Keratinocyte (primary cell): ENCODE measurements at regions not wholly inside any gene's neighbourhood (a gene's known extent, or its start where the extent isn't known, plus 50 kb on each side); places are given as distances from the start of the nearest gene placed in this dataset.

Experiments used
- DNase-seq: peaks from one replicate; pipeline ENCODE4 v3.0.0-alpha.2; 2011; ENCODE audit warnings: low read depth, missing footprints, low spot score
- FAIRE-seq: peaks from 2 replicates; lab custom pipeline; 2011; peaks lifted over from hg19 to GRCh38; lab: Jason Lieb, UNC
- H2AFZ ChIP-seq: 2 replicates; pipeline ENCODE4 v1.6.0; 2012; ENCODE audit warnings: low read length, control low read depth, inconsistent platforms; ENCODE audit not compliant: control insufficient read depth
- H3K27ac ChIP-seq: 2 replicates; pipeline ENCODE4 v1.5.1; 2011; ENCODE audit warnings: low read length; ENCODE audit not compliant: control insufficient read depth, insufficient read depth
- H3K27me3 ChIP-seq: 3 replicates; pipeline ENCODE4 v1.6.0; 2011; ENCODE audit warnings: low read length; ENCODE audit not compliant: control insufficient read depth, insufficient read depth; ENCODE audit errors: extremely low read depth
- H3K36me3 ChIP-seq, 2 experiments: 2 replicates in 1 of 2; 3 replicates in 1 of 2; pipeline ENCODE4 v1.5.1; 2011; ENCODE audit warnings: low read length in 2 of 2, mild to moderate bottlenecking in 1 of 2; ENCODE audit not compliant: control insufficient read depth in 2 of 2, insufficient read depth in 2 of 2; ENCODE audit errors: extremely low read depth in 1 of 2
- H3K4me1 ChIP-seq: 3 replicates; pipeline ENCODE4 v1.5.1; 2011; ENCODE audit warnings: low read length; ENCODE audit not compliant: control insufficient read depth, insufficient read depth; ENCODE audit errors: extremely low read depth
- H3K4me2 ChIP-seq: 3 replicates; pipeline ENCODE4 v1.6.0; 2011; ENCODE audit warnings: low read depth, low read length; ENCODE audit not compliant: control insufficient read depth, insufficient read depth; ENCODE audit errors: extremely low read depth
- H3K4me3 ChIP-seq, 3 experiments: fragments of 200-600 bp in 1 of 3; sonication (generic) in 1 of 3; 2 replicates in 2 of 3; 3 replicates in 1 of 3; pipeline ENCODE4 v1.5.1; 2011 to 2016; ENCODE audit warnings: low read length in 3 of 3, mild to moderate bottlenecking in 3 of 3, control low read depth in 2 of 3, inconsistent platforms in 1 of 3, low read depth in 1 of 3, mixed read lengths in 1 of 3, mixed run types in 1 of 3, moderate library complexity in 1 of 3; ENCODE audit not compliant: control insufficient read depth in 2 of 3, insufficient read depth in 2 of 3; ENCODE audit errors: extremely low read depth in 1 of 3
- H3K79me2 ChIP-seq: 2 replicates; pipeline ENCODE4 v1.6.0; 2012; ENCODE audit warnings: low read length; ENCODE audit not compliant: control insufficient read depth, insufficient read depth
- H3K9ac ChIP-seq: 3 replicates; pipeline ENCODE4 v1.6.0; 2011; ENCODE audit warnings: low read length; ENCODE audit not compliant: control insufficient read depth, insufficient read depth; ENCODE audit errors: extremely low read depth
- H3K9me1 ChIP-seq: 3 replicates; pipeline ENCODE4 v1.6.0; 2011; ENCODE audit warnings: low read length; ENCODE audit not compliant: control insufficient read depth, insufficient read depth; ENCODE audit errors: extremely low read depth
- H3K9me3 ChIP-seq: 2 replicates; pipeline ENCODE4 v1.5.1; 2012; ENCODE audit warnings: low read depth, low read length; ENCODE audit not compliant: control insufficient read depth
- H4K20me1 ChIP-seq: 3 replicates; pipeline ENCODE4 v1.6.0; 2011; ENCODE audit warnings: low read length; ENCODE audit not compliant: control insufficient read depth, insufficient read depth; ENCODE audit errors: extremely low read depth
- CTCF ChIP-seq, 3 experiments: IDR thresholded peaks in 1 of 3; conservative IDR thresholded peaks in 1 of 3; optimal IDR thresholded peaks in 1 of 3; 2 replicates in 2 of 3; 3 replicates in 1 of 3; pipeline versions ENCODE3 to v1.5.1; 2011; ENCODE audit warnings: low read length in 3 of 3, mild to moderate bottlenecking in 3 of 3, moderate library complexity in 2 of 3, control low read depth in 1 of 3, inconsistent platforms in 1 of 3; ENCODE audit not compliant: insufficient read depth in 2 of 3; ENCODE audit errors: extremely low read depth in 1 of 3
- EZH2 ChIP-seq: IDR thresholded peaks from one replicate; pipeline ENCODE4 v1.6.1; 2012; ENCODE audit warnings: inconsistent platforms, mild to moderate bottlenecking, low read length, moderate library complexity
- dilution Hi-C: fragments of 300-500 bp; cut with MboI; formaldehyde crosslinking; loops from one replicate; pipeline ENCODE4 v1.7.0; 2020; ENCODE audit warnings: low sequenced_read_pairs; ENCODE audit not compliant: extremely low pct_ligation_motif_present

GRCh38 chr1:88118176-88118845 lies 565.8 kb upstream of the PKN2 start:
- H3K27ac ChIP-seq: no peak overlapping the region
- TF ChIP-seq EZH2 (no peak), CTCF (optimal IDR thresholded peaks at IDR 0.05 in 1 of 3, IDR thresholded peaks at IDR 0.05 in 1 of 3, conservative IDR thresholded peaks at IDR 0.05 in 1 of 3; ENCODE audit: extremely low read depth in 1 of 3, insufficient read depth in 2 of 3, low read length in 3 of 3) (no peak)
- no peak overlapping the region for H3K4me3 ChIP-seq
- DNase-seq (no peak), FAIRE-seq (no peak)
- no peaks in the 10 kb centered on the region for H3K27me3 ChIP-seq
- H3K4me1 ChIP-seq: no peaks in the 10 kb centered on the region
- dilution Hi-C loops: no loop called here
- no peak overlapping the region for H2AFZ ChIP-seq
- no peak overlapping the region for H3K9ac ChIP-seq
- no peaks in the 10 kb centered on the region for H3K9me1 ChIP-seq
- no peaks in the 10 kb centered on the region for H3K79me2 ChIP-seq
- H4K20me1 ChIP-seq: no peaks in the 10 kb centered on the region
- H3K9me3 ChIP-seq: no peaks in the 10 kb centered on the region
- no peaks in the 10 kb centered on the region for H3K36me3 ChIP-seq
- H3K4me2 ChIP-seq: no peak overlapping the region

DNA sequence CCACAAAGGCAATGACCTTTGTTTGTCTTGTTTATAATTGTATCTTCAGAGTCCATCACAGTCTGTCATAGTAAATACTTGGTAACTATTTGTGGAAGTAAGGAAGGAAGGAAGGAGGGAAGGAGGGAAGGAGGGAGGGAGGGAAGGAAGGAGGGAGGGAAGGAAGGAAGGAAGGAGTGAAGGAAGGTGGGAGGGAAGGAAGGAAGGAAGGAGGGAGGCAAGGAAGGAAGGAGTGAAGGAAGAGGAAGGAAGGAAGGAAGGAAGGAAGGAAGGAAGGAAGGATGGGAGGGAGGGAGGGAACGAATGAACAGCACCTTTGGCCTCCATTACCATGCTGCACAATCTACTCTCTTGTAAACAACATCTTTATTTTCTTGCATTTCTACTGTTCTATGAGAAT lies 559.5 kb upstream of the PKN2 start:
- TF ChIP-seq EZH2: no peak
- TF ChIP-seq CTCF (optimal IDR thresholded peaks at IDR 0.05 in 1 of 3, IDR thresholded peaks at IDR 0.05 in 1 of 3, conservative IDR thresholded peaks at IDR 0.05 in 1 of 3; ENCODE audit: extremely low read depth in 1 of 3, insufficient read depth in 2 of 3, low read length in 3 of 3): no peak
- Histone ChIP-seq H2AFZ (no peak overlapping the region), H3K9me3 (no peaks in the 10 kb centered on the region), H3K9me1 (no peaks in the 10 kb centered on the region), H3K27me3 (no peaks in the 10 kb centered on the region), H3K4me1 (no peaks in the 10 kb centered on the region), H4K20me1 (no peaks in the 10 kb centered on the region), H3K9ac (no peak overlapping the region), H3K79me2 (no peaks in the 10 kb centered on the region), H3K4me3 (no peak overlapping the region), H3K27ac (no peak overlapping the region), H3K4me2 (no peak overlapping the region), H3K36me3 (no peaks in the 10 kb centered on the region)
- DNase-seq (no peak), FAIRE-seq (no peak)
- dilution Hi-C loops: no loop called here
